GM23338 (cell line): ENCODE measurements at regions not wholly inside any gene's neighbourhood (a gene's known extent, or its start where the extent isn't known, plus 50 kb on each side); places are given as distances from the start of the nearest gene placed in this dataset.

ENCODE experiments used
- ATAC-seq: fragments of 200-7000 bp; cut with Tn5 transposase; 3 replicates; pipeline ENCODE4 v1.9.1; 2020
- DNase-seq: peaks from one replicate; pipeline ENCODE4 v3.0.0-alpha.2; 2015; ENCODE audit warnings: low spot score
- H2AFZ ChIP-seq: fragments of 200-600 bp; sonication (generic); 2 replicates; pipeline ENCODE4 v1.8.0; 2016; ENCODE audit warnings: antibody characterized with exemption, mild to moderate bottlenecking, moderate library complexity
- H3F3A ChIP-seq: fragments of 200-600 bp; sonication (generic); replicated peaks from 2 replicates; pipeline ENCODE4 v1.8.0; 2017; ENCODE audit warnings: antibody characterized with exemption, mixed run types, low read depth
- H3K27ac ChIP-seq: fragments of 200-600 bp; sonication (generic); 2 replicates; pipeline ENCODE4 v1.6.1; 2016; ENCODE audit warnings: low read depth
- H3K27me3 ChIP-seq: fragments of 200-600 bp; sonication (generic); 2 replicates; pipeline ENCODE4 v1.8.0; 2016; ENCODE audit warnings: mild to moderate bottlenecking, mixed run types, moderate library complexity; ENCODE audit not compliant: insufficient read depth
- H3K36me3 ChIP-seq: fragments of 200-600 bp; sonication (generic); 2 replicates; pipeline ENCODE4 v1.8.0; 2016; ENCODE audit warnings: mild to moderate bottlenecking; ENCODE audit not compliant: insufficient read depth
- H3K4me1 ChIP-seq: fragments of 200-600 bp; sonication (generic); 2 replicates; pipeline ENCODE4 v1.8.0; 2016; ENCODE audit warnings: mild to moderate bottlenecking, moderate library complexity; ENCODE audit not compliant: insufficient read depth
- H3K4me2 ChIP-seq: fragments of 200-600 bp; sonication (generic); 2 replicates; pipeline ENCODE4 v1.7.1; 2017; ENCODE audit warnings: mixed run types
- H3K4me3 ChIP-seq: fragments of 200-600 bp; sonication (generic); 2 replicates; pipeline ENCODE4 v1.6.1; 2016; ENCODE audit warnings: mixed run types
- H3K79me2 ChIP-seq: fragments of 200-600 bp; sonication (generic); replicated peaks from 2 replicates; pipeline ENCODE4 v1.8.0; 2017; ENCODE audit warnings: mild to moderate bottlenecking; ENCODE audit not compliant: insufficient read depth
- H3K9me2 ChIP-seq: fragments of 200-600 bp; sonication (generic); 2 replicates; pipeline ENCODE4 v1.8.0; 2017; ENCODE audit not compliant: insufficient read depth
- H4K20me1 ChIP-seq: fragments of 200-600 bp; sonication (generic); replicated peaks from 2 replicates; pipeline ENCODE4 v1.8.0; 2017; ENCODE audit warnings: mild to moderate bottlenecking; ENCODE audit not compliant: insufficient read depth
- H3K27ac Mint-ChIP-seq: 2 replicates; pipeline ENCODE4 v1.8.0; 2020; ENCODE audit warnings: inconsistent platforms, mild to moderate bottlenecking, moderate library complexity, mixed read lengths
- H3K27me3 Mint-ChIP-seq: 3 replicates; pipeline ENCODE4 v1.8.0; 2022; ENCODE audit warnings: low read depth, mild to moderate bottlenecking, moderate library complexity, mixed read lengths, inconsistent platforms; ENCODE audit not compliant: insufficient read depth, poor library complexity
- H3K36me3 Mint-ChIP-seq: 3 replicates; pipeline ENCODE4 v1.8.0; 2021; ENCODE audit warnings: low read depth, mild to moderate bottlenecking, inconsistent platforms, moderate library complexity, mixed read lengths
- H3K4me1 Mint-ChIP-seq: 3 replicates; pipeline ENCODE4 v1.8.0; 2020; ENCODE audit warnings: mild to moderate bottlenecking, inconsistent platforms, mixed read lengths
- H3K4me3 Mint-ChIP-seq: 3 replicates; pipeline ENCODE4 v1.8.0; 2021; ENCODE audit warnings: moderate library complexity, mild to moderate bottlenecking, inconsistent platforms, mixed read lengths
- H3K9me3 Mint-ChIP-seq: 3 replicates; pipeline ENCODE4 v1.8.0; 2020; ENCODE audit warnings: moderate library complexity, mild to moderate bottlenecking, inconsistent platforms, mixed read lengths
- CTCF ChIP-seq, 2 experiments: fragments of 200-600 bp in 1 of 2; sonication (generic) in 1 of 2; conservative IDR thresholded peaks; 2 replicates each; pipeline versions ENCODE4 v1.5.1 to v1.6.1; 2016 to 2017; ENCODE audit warnings: antibody characterized with exemption in 2 of 2, low read depth in 2 of 2, mild to moderate bottlenecking in 2 of 2, moderate library complexity in 1 of 2
- ETS1 ChIP-seq: IDR thresholded peaks from 2 replicates; pipeline ENCODE4 v1.6.1; 2016; ENCODE audit warnings: antibody characterized with exemption
- EZH2 ChIP-seq: fragments of 200-600 bp; sonication (generic); IDR thresholded peaks from one replicate; pipeline ENCODE4 v1.8.0; 2017; ENCODE audit warnings: antibody characterized with exemption, mild to moderate bottlenecking, low read depth; ENCODE audit not compliant: unreplicated experiment
- EZH2phosphoT487 ChIP-seq: fragments of 200-600 bp; sonication (generic); IDR thresholded peaks from one replicate; pipeline ENCODE4 v1.8.1; 2018; ENCODE audit warnings: antibody characterized with exemption; ENCODE audit not compliant: unreplicated experiment
- NANOG ChIP-seq: IDR thresholded peaks from 2 replicates; pipeline ENCODE4 v1.6.1; 2016; ENCODE audit warnings: antibody characterized with exemption, borderline replicate concordance
- POLR2AphosphoS5 ChIP-seq: IDR thresholded peaks from 2 replicates; pipeline ENCODE4 v1.6.1; 2016; ENCODE audit warnings: antibody characterized with exemption, low read depth
- REST ChIP-seq: IDR thresholded peaks from one replicate; pipeline ENCODE4 v1.6.1; 2018; ENCODE audit warnings: antibody characterized with exemption; ENCODE audit not compliant: unreplicated experiment
- STAT1 ChIP-seq: IDR thresholded peaks from one replicate; pipeline ENCODE4 v1.6.1; 2016; ENCODE audit warnings: antibody characterized with exemption; ENCODE audit not compliant: unreplicated experiment
- ZNF331 ChIP-seq: fragments of 250-450 bp; sonication (Bioruptor Pico); IDR thresholded peaks from 2 replicates; pipeline ENCODE4 v1.5.0; 2020; ENCODE audit warnings: low read depth, mild to moderate bottlenecking, moderate library complexity
- ZNF462 ChIP-seq: fragments of 250-450 bp; sonication (Bioruptor Pico); IDR thresholded peaks from 2 replicates; pipeline ENCODE4 v1.5.0; 2020; ENCODE audit warnings: mild to moderate bottlenecking, moderate library complexity

GRCh38 chr15:39399600-39399999, 181.3 kb upstream of the THBS1 start:
- Mint-ChIP-seq H3K9me3 (no peaks in the 10 kb centered on the region), H3K4me1 (no peaks in the 10 kb centered on the region; the same call in 2 of the 3 replicates), H3K27me3 (no peaks in the 10 kb centered on the region), H3K4me3 (no peak overlapping the region), H3K27ac (no peak overlapping the region), H3K36me3 (no peaks in the 10 kb centered on the region)
- H3K27ac ChIP-seq = no peak overlapping the region
- no peak for DNase-seq
- no peaks in the 10 kb centered on the region for H3K4me1 ChIP-seq
- no peaks in the 10 kb centered on the region for H3F3A ChIP-seq
- peaks cover 12% of the 10 kb centered on the region; the same call in 1 of the 2 replicates for H3K9me2 ChIP-seq
- TF ChIP-seq EZH2 (no peak), STAT1 (no peak), ETS1 (no peak), CTCF (conservative IDR thresholded peaks at IDR 0.05; ENCODE audit: low read depth in 2 of 2) (no peak), EZH2phosphoT487 (no peak), REST (no peak), ZNF462 (CRISPR knock-in tag) (no peak), POLR2AphosphoS5 (no peak), NANOG (no peak), ZNF331 (CRISPR knock-in tag) (no peak)
- H3K79me2 ChIP-seq = no peaks in the 10 kb centered on the region
- H3K36me3 ChIP-seq = no peaks in the 10 kb centered on the region
- ATAC-seq = no peak
- H2AFZ ChIP-seq = no peak overlapping the region
- H3K27me3 ChIP-seq = no peaks in the 10 kb centered on the region
- no peak overlapping the region for H3K4me2 ChIP-seq
- no peak overlapping the region for H3K4me3 ChIP-seq
- no peaks in the 10 kb centered on the region for H4K20me1 ChIP-seq
